Adrenal gland (tissue), 9 donors: ENCODE measurements at regions not wholly inside any gene's neighbourhood (a gene's known extent, or its start where the extent isn't known, plus 50 kb on each side); places are given as distances from the start of the nearest gene placed in this dataset.
"Not testable (repeated sequence)": the region's sequence is repeated elsewhere in the genome, so short reads cannot be mapped to it uniquely, and the experiment has no call there.

Source experiments
- DNase-seq, 7 donors: peaks; one replicate each; pipeline ENCODE4 v3.0.0-alpha.2; 2019 to 2020
- H3K27ac ChIP-seq, 5 donors: fragments of 200-600 bp; sonication (generic) in 4 of 5; 1 replicate in 3 of 5; 2 replicates in 2 of 5; pipeline versions ENCODE4 v1.5.1 to v1.8.0; 2016 to 2020; ENCODE audit warnings: mild to moderate bottlenecking in 1 of 5
- H3K27me3 ChIP-seq: fragments of 200-600 bp; 2 replicates; pipeline ENCODE4 v1.8.0; 2021
- H3K36me3 ChIP-seq, 2 donors: fragments of 200-600 bp; replicated peaks in 1 of 2; 1 replicate in 1 of 2; 2 replicates in 1 of 2; pipeline versions ENCODE4 v1.5.1 to v1.8.0; 2018 to 2022
- H3K4me1 ChIP-seq, 2 donors: fragments of 200-600 bp; replicated peaks in 1 of 2; 1 replicate in 1 of 2; 2 replicates in 1 of 2; pipeline versions ENCODE4 v1.5.1 to v1.8.0; 2018 to 2021
- H3K4me3 ChIP-seq, 4 donors: fragments of 200-600 bp; sonication (generic) in 3 of 4; one replicate each; pipeline ENCODE4 v1.5.1; 2016 to 2018
- H3K9me3 ChIP-seq, 3 donors: fragments of 200-600 bp; sonication (generic) in 1 of 3; replicated peaks in 1 of 3; 1 replicate in 2 of 3; 2 replicates in 1 of 3; pipeline versions ENCODE4 v1.5.1 to v1.8.0; 2016 to 2021
- CTCF ChIP-seq, 6 experiments: fragments of 450-650 bp in 4 of 6; fragments of 200-600 bp in 2 of 6; sonication (generic) in 1 of 6; IDR thresholded peaks; 1 replicate in 5 of 6; 2 replicates in 1 of 6; pipeline versions ENCODE4 v1.5.1 to v1.8.0; 2016 to 2021; ENCODE audit warnings: antibody characterized with exemption in 6 of 6, mild to moderate bottlenecking in 2 of 6, moderate library complexity in 1 of 6
- POLR2A ChIP-seq, 2 donors: fragments of 450-650 bp; IDR thresholded peaks; one replicate each; pipeline ENCODE4 v1.6.1; 2017; ENCODE audit warnings: antibody characterized with exemption in 2 of 2, mild to moderate bottlenecking in 2 of 2, moderate library complexity in 1 of 2
- WGBS, 4 donors: extraction: QIAGEN DNeasy Blood & Tissue Kit in 2 of 4; methylation state at CpG; one replicate each; pipeline versions ENCODE4 v1.1.5 to v1.1.7; 2013 to 2017; 5-methylcytosine and 5-hydroxymethylcytosine counted together
- intact Hi-C, 2 donors: fragments of 100-400 bp; cut with DNase I; formaldehyde crosslinking; loops; one replicate each; pipeline versions ENCODE4 v1.14.1 to v1.15.0; 2022 to 2023
- small RNA-seq, 2 donors: library from RNA; depleted of rRNA; stranded (forward); fragments of <200 nt; gene quantifications; one replicate each; pipeline ENCODE3, GENCODE V24; 2016
- donor health status: healthy with polysubstance abuse.
- donor health status: Bipolar disorder and iron deficiency.
- donor health status: DM: yes; HTN: yes; CAD: no.
- donor health status: DM: no; HTN: no; CAD: no.
- donor health status: DM: no; HTN: no; CAD: no.

DNA sequence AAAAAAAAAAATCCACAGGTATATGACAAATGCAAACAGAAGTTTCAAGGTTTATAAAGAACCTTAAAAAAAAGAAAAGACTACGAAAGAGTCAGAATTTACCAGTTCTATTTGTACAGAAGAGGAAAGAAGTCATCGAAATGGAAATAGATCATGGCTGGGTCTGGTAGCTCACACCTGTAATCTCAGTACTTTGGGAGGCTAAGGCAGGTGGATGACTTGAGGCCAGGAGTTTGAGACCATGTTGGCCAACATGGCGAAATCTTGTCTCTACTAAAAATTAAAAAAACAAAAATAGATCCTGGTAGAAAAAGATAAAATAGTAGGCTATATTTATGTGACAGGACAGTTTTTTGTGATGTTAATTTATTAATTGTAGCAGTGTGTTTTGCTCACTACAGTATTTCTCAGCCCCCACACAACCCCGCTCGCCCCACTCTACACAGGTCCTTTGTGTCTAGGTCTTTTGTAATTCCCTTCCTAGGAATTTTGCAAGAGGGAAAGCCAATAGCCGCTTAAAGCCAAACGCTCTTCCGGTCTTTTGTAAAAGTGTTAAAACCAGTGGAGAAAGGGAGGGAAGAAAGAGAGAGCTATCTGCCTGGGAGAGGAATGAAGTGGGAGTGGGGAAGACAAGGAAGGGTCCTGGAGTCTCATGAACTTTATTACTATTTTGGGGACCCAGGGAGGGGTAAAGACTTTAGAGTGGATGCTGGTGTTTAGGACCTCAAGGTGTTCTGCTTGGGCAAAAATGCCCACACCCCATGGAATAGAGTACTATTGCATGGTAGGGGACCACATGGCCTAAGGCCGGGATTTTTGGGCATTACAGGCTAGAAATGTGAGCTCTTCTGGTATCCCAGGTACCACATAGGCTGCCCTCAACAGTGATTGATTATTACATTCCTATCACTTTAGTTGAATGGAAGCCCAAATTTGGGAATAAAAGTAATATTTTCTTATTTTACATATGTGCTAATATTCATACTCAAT is 59.4 kb upstream of the XPO1 start:
- no peaks in the 10 kb centered on the region for H3K4me1 ChIP-seq
- H3K4me3 ChIP-seq: no peak overlapping the region
- no peak for TF ChIP-seq POLR2A (IDR thresholded peaks at IDR 0.05)
- no peak for TF ChIP-seq CTCF (IDR thresholded peaks at IDR 0.05)
- H3K27ac ChIP-seq: no peak overlapping the region
- no peaks in the 10 kb centered on the region for H3K27me3 ChIP-seq
- DNase-seq: no peak
- WGBS, 4 donors: 83 to 90% (median 88%) methylated on average over 9 of the region's 9 CpGs
- H3K36me3 ChIP-seq: no peaks in the 10 kb centered on the region
- intact Hi-C loops: no loop called here
- H3K9me3 ChIP-seq: no peaks in the 10 kb centered on the region

- WGBS, 4 donors: 82 to 92% (median 85%) methylated on average over 7 of the region's 7 CpGs
Observed at GRCh38 chr2:61594201-61594600, 56.0 kb upstream of the XPO1 start.

DNA sequence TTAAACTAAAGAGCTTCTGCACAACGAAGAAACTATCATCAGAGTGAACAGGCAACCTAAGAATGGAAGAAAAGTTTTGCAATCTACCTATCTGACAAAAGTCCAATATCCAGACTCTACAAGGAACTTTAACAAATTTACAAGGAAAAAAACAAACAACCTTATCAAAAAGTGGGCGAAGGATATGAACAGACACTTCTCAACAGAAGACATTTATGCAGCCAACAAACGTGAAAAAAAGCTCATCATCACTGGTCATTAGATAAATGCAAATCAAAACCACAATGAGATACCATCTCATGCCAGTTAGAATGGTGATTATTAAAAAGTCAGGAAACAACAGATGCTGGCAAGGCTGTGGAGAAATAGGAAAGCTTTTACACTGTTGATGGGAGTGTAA is 55.5 kb upstream of the XPO1 start:
- DNase-seq, H3K9me3 ChIP-seq, H3K27me3 ChIP-seq, intact Hi-C loops, H3K4me3 ChIP-seq, H3K36me3 ChIP-seq, H3K27ac ChIP-seq, H3K4me1 ChIP-seq: not testable (repeated sequence)
- 64 to 70% (median 67%) methylated on average over 3 of the region's 3 CpGs for WGBS, 4 donors

More at GRCh38 chr2:61594201-61594600, 56.0 kb upstream of the XPO1 start:
- H3K27ac ChIP-seq, H3K36me3 ChIP-seq, H3K4me1 ChIP-seq, H3K4me3 ChIP-seq, H3K27me3 ChIP-seq, intact Hi-C loops, H3K9me3 ChIP-seq, DNase-seq: not testable (repeated sequence)

- Histone ChIP-seq H3K9me3 (no peaks in the 10 kb centered on the region), H3K36me3 (no peaks in the 10 kb centered on the region), H3K4me1 (no peaks in the 10 kb centered on the region), H3K27ac (no peak overlapping the region), H3K27me3 (no peaks in the 10 kb centered on the region), H3K4me3 (no peak overlapping the region)
- DNase-seq: no peak
- WGBS, 4 donors: 91 to 100% (median 91%) methylated on average over 2 of the region's 2 CpGs
- intact Hi-C loops: no loop called here
- TF ChIP-seq CTCF (IDR thresholded peaks at IDR 0.05) (no peak), POLR2A (IDR thresholded peaks at IDR 0.05) (no peak)
Observed at GRCh38 chr2:61590214-61590613, 52.1 kb upstream of the XPO1 start.

- Histone ChIP-seq H3K4me1 (no peaks in the 10 kb centered on the region), H3K36me3 (no peaks in the 10 kb centered on the region), H3K27ac (no peak overlapping the region), H3K27me3 (no peaks in the 10 kb centered on the region), H3K4me3 (no peak overlapping the region), H3K9me3 (no peaks in the 10 kb centered on the region)
- WGBS, 4 donors: 84 to 94% (median 89%) methylated on average over 2 of the region's 2 CpGs
- DNase-seq: no peak
- intact Hi-C loops: no loop called here
- TF ChIP-seq CTCF (IDR thresholded peaks at IDR 0.05) (no peak), POLR2A (IDR thresholded peaks at IDR 0.05) (no peak)
Observed at GRCh38 chr2:61588566-61588965, 50.4 kb upstream of the XPO1 start.

Small RNAs in the stretch of these regions (small RNA-seq; reads per million reads assigned to genes)
- gene RNU6-1145P (0 to 0.08 reads per million in 2 donors), gene RPS29P10 (0 reads per million in 2 donors)
